ENCODE measurements at regions not wholly inside any gene's neighbourhood (a gene's known extent, or its start where the extent isn't known, plus 50 kb on each side); places are given as distances from the start of the nearest gene placed in this dataset.

DNA sequence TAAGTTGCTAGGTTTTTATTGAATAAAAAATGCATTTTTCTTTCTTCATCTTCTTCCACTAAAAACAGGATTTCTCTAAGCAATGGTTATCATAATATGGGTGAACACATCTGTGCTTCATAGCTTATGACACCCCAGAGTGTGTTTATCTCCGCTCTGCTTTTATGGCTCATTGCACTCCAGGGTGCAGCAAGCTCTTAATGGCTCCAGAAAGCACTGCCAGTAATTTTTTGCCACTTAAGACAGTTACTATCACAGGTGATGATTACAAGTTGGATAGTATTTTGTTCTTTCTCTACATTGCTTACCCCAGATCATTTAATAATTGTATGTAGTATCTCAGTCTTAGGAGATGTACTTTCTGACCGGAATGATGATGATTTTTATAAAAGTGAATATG, 239.3 kb upstream of the CDH20 start:
- TF ChIP-seq, protein P1, sequence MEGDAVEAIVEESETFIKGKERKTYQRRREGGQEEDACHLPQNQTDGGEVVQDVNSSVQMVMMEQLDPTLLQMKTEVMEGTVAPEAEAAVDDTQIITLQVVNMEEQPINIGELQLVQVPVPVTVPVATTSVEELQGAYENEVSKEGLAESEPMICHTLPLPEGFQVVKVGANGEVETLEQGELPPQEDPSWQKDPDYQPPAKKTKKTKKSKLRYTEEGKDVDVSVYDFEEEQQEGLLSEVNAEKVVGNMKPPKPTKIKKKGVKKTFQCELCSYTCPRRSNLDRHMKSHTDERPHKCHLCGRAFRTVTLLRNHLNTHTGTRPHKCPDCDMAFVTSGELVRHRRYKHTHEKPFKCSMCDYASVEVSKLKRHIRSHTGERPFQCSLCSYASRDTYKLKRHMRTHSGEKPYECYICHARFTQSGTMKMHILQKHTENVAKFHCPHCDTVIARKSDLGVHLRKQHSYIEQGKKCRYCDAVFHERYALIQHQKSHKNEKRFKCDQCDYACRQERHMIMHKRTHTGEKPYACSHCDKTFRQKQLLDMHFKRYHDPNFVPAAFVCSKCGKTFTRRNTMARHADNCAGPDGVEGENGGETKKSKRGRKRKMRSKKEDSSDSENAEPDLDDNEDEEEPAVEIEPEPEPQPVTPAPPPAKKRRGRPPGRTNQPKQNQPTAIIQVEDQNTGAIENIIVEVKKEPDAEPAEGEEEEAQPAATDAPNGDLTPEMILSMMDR (IDR thresholded peaks at IDR 0.05; ENCODE audit: control extremely low read depth in 1 of 3, insufficient read depth in 1 of 3, low read depth in 1 of 3, low read length in 3 of 3), result no peak
- TF ChIP-seq CEBPB (IDR thresholded peaks at IDR 0.05; ENCODE audit: low read depth, low read length) (no peak), KDM1A (IDR thresholded peaks at IDR 0.05; ENCODE audit: borderline replicate concordance, low read length) (no peak), TEAD4 (IDR thresholded peaks at IDR 0.05; ENCODE audit: low read depth, low read length) (no peak), RFX5 (IDR thresholded peaks at IDR 0.05; ENCODE audit: borderline replicate concordance, low read depth, low read length) (no peak), POLR2A (IDR thresholded peaks at IDR 0.05; ENCODE audit: control extremely low read depth in 1 of 2, low read depth in 2 of 2, low read length in 2 of 2) (no peak), HDAC2 (IDR thresholded peaks at IDR 0.05; ENCODE audit: borderline replicate concordance in 1 of 2, low read depth in 2 of 2, low read length in 2 of 2) (no peak), TBP (IDR thresholded peaks at IDR 0.05; ENCODE audit: low read depth, low read length) (no peak), BCL11A (IDR thresholded peaks at IDR 0.05; ENCODE audit: low read depth in 2 of 2, low read length in 2 of 2) (no peak)
- TF ChIP-seq, protein P2, sequence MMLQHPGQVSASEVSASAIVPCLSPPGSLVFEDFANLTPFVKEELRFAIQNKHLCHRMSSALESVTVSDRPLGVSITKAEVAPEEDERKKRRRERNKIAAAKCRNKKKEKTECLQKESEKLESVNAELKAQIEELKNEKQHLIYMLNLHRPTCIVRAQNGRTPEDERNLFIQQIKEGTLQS (IDR thresholded peaks at IDR 0.05; ENCODE audit: insufficient read depth, low read depth, low read length), result no peak

All from H1 (cell line).